RPMI7951 (cell line): ENCODE measurements at regions not wholly inside any gene's neighbourhood (a gene's known extent, or its start where the extent isn't known, plus 50 kb on each side); places are given as distances from the start of the nearest gene placed in this dataset.
"Not testable (repeated sequence)": the region's sequence is repeated elsewhere in the genome, so short reads cannot be mapped to it uniquely, and the experiment has no call there.

Experiments
- DNase-seq: peaks from one replicate; pipeline ENCODE4 v3.0.0-alpha.2; 2012; ENCODE audit warnings: low read depth

DNA sequence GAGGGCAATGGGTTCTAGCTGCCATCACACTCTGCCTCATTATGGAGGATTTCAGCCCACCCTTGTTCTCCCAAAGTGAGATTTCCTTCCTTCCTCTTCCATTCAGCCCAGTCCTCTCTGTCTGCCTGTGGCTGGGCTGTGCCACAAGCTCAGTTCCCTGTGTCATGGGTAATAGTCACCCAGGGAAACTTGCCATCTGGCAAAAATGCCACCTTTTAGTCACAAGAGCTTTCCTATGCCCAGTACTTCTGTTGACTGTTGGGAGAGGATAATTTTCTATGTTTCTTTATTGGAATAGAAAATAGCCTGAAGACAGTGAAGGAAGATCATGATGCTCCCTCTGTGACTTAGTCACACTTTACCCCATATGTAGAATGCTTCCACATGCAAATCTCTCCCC is 71.4 kb downstream of the TLR4 start:
- DNase-seq: no peak

GRCh38 chr9:117777823-117778222 is 73.6 kb downstream of the TLR4 start:
- no peak for DNase-seq

DNA sequence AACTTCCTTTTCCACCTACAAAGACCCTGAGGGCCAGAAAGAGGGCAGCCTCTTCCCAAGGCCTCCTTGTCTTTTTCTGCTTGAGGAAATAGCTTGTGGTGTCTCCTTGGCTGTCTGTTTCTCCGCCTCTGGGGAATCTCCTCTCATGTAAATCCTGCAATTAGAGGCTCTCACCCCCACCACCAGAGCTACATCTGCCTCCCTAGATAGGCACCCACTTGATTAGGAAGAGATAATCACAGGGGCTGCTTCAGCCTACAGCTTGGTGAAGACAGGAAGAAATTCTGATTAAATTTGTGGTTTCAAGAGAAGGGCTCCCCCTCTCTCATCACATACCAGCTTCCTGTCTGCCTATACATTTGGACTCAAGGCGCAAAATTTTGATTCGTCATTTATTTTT is 75.6 kb downstream of the TLR4 start:
- no peak for DNase-seq

GRCh38 chr9:117782931-117783788 is 79.0 kb downstream of the TLR4 start:
- peak; percentile 66 for DNase-seq

DNA sequence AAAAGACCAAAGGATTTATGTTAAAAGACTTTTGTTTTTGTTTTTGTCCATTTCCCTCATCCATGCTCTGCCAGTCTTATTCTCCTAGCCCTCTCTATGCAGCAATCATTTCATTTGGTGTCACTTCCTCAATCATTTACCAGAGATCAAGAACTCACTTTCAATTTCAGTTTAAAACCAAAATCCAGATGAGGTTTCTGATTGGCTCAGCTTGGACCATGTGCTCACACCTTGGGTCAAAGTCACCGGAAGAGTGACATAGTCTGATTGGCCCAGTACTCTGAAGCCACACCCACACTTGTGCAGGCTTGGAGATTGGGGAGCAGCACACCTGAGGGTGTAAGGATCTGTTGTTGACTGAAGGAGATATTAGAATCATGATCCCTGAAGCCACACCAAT is 79.6 kb downstream of the TLR4 start:
- peak; percentile 26 for DNase-seq

GRCh38 chr9:117784996-117785395 is 80.8 kb downstream of the TLR4 start:
- no peak for DNase-seq

DNA sequence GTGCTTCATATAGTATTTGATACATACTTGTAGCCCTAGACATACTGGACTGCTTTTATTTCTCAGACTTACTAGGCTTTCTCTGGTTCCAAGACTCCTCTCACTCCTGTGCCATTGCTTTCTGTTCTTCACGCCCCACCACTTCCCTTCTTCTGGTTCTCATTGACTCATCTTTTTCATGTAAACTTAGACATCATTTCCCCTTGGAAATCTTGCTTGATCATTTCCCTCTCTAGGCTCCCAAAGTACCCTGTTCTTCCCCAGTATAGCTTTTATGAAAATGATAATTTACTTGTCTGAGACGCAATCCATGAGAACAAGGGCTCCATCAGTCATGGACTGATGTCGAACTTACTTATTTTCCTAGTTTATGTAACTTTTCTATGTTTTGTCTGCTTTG is 83.5 kb downstream of the TLR4 start:
- DNase-seq: no peak

DNA sequence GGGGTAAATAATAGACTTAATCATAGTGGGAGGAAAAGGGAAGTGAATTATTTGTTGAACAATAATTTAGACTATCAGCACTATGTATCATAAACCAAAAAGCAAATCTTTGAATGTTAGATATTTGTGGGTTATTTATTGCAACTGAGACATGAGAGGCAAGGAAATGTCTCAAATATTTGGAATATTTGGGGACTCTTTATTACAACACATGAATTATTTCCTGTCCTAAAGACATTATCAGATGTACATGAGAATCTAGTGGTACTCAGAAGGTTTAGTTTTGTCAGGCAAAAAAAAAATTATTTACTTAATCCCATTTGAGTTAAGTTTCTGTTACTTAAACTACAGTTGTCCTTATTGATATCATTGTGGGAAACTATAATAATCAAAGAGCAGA is 91.1 kb downstream of the TLR4 start:
- DNase-seq: no peak

- DNase-seq: peak; percentile 13
These were observed 92.5 kb downstream of the TLR4 start for GRCh38 chr9:117796681-117797080.

DNA sequence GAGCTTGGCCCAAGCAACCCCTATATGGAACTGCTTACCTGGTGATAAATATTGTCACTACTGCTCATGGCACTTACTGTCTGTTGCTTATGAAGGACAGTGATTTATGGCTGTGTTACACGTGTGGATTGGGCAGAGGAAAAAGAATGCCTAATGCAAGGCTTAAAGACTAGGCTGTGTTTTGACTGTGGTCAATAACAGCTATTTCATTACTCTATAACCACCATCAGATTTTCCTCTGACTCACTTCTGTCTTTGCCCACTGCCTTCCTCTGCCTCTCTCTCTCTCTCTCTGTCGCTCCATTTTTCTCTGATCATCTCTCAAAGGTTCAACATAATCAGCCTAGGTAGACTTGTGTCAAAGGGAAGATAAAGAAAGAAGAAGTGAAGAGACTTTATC is 96.2 kb downstream of the TLR4 start:
- no peak for DNase-seq

DNA sequence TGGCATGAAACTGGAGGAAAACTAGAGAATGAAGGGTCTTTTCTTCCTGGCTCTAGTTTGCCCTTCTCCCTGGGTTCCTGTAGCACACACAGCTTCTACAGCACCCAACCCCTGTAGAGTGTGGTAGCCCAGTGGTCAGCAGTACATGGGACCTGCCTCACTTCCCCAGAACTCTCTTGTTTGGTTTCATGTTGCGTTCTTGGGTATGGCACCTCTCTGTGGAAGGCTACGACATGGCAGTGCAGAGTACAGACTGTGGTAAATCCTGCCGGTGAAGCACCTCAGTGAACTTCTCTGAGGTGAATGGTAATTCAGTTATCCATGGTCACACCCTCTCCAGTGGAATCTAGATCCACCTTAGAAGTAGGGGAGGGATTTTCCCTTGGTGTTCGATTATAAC is 105.5 kb downstream of the TLR4 start:
- no peak for DNase-seq

DNA sequence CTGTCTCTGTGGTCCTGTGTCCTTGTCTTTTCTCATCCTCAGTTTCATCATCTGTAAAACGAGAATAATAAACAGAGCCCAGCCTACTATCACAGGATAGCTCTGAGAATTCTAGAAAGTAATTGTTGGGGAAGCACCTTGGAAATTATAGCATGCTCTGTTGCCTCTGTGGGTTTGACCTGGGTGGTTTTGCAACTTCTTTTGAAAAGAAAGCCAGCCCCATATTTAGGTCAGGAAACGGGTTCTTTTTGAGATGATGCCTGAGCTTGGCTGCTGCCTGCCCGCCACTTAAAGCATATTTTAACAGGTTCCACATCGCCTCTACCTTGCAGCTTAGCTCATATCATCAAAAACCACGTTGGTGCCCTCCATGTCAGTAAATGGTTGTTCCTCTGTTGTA is 111.1 kb downstream of the TLR4 start:
- no peak for DNase-seq

DNA sequence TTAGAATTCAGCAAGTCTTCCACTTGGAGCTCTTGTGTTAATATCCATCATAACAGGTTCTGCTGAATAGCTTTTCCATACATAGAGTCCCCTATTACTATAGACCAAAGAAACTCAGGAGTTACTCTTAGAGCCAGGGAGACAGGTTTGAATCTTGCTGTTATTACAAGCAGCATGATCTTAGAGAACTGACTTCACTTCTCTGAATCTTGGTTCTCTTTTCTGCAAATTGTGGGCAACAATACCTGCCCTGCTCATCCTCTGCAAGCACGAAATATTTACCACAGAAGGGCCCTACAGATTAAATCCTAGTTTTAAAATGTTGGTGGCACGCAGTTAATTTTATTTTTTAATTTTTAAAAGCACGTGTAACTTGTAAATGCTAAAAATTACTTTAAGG is 111.7 kb downstream of the TLR4 start:
- DNase-seq: no peak

GRCh38 chr9:117821954-117822353 is 117.8 kb downstream of the TLR4 start:
- no peak for DNase-seq

DNA sequence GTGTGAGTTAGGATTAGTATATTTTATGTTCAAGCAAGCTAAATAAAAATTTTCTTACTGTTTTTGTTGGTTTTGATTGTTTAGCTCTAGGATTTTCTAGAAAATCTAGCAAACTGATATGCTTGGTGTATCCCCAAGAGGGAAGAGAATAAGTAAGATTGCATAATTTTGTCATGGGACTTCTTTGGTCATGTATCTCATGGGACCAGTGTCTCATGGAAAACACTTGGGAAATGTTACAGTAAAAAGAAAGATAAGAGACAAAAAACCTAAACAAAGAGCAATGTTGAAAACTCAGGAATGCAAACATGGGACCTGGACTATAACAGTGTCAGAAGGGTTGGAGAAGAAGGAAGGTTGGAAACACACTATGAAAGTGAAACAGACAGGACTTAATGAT is 119.4 kb downstream of the TLR4 start:
- DNase-seq: no peak

DNA sequence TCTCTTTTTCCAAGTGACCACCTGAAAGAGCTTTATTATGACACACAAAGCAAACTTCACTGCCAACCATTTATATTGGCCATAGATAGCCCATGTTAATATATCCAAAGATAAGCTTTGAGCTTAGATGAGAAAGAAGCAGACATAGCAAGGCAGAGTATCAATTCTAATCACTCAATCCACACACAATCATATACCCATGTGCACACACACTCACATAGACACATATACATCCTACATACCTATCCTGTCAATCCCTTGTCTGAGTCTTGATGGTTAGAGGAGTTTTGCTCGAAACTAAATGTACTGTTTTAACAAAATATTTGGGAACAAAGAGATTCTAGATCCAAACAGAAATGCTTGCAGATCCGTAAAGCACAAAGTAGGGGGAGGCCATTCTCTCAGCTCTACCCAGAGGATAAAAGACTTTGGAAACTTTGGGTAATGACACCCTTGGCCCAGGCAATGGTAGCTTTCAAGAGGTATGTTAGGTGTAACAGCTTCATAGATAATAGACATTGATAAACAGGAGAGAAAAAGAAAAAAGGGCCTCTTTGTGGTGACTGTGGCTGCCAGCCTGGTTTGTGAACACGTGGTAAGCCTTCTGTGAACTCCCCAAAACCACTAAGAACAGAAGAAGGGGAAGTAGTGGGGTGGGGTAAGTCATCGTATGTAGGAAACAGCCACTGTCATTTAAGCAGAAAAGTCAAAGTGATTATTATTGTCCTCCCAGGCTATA is 121.6 kb downstream of the TLR4 start:
- DNase-seq: no peak

GRCh38 chr9:117826837-117827236 is 122.6 kb downstream of the TLR4 start:
- DNase-seq: no peak

- no peak for DNase-seq
These were observed 123.3 kb downstream of the TLR4 start for GRCh38 chr9:117827456-117827855.

DNA sequence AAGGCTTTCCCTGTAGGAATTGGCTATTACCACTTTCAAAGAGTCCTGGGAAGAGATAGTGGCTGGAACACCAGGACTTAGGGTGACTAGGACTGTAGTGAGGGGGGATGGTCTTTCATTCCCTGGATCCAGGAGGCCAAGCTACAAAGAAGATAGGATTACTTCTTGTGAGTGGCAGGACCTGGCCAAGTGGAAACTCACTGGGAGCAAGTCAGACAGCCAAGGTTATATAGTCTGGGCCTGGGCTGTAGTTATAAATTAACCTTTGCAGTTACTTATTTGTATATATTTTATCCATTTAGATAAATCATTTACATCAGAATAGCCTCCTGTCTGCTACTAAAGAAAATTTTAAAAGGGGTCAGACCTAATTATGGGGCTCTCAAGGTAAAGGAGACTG is 124.3 kb downstream of the TLR4 start:
- DNase-seq: no peak

GRCh38 chr9:117835798-117836197 is 131.6 kb downstream of the TLR4 start:
- no peak for DNase-seq

GRCh38 chr9:117839862-117840261 is 135.7 kb downstream of the TLR4 start:
- DNase-seq: no peak

GRCh38 chr9:117851836-117852461 is 147.7 kb downstream of the TLR4 start:
- DNase-seq: not testable (repeated sequence)

GRCh38 chr9:117858561-117858960 is 154.4 kb downstream of the TLR4 start:
- DNase-seq: no peak
